ENCODE measurements at regions not wholly inside any gene's neighbourhood (a gene's known extent, or its start where the extent isn't known, plus 50 kb on each side); places are given as distances from the start of the nearest gene placed in this dataset.

GRCh38 chr3:168696051-168696450 is 600.3 kb upstream of the GOLIM4 start:
- no peaks in the 10 kb centered on the region for H3K27me3 ChIP-seq (ENCODE audit: control insufficient read depth, insufficient read depth, low read length)
- dilution Hi-C loops (cut with HindIII; ENCODE audit: low sequenced_read_pairs, unreplicated experiment) = no loop called here
- CTCF ChIA-PET = no interaction called here

More at GRCh38 chr3:168696051-168696450, 600.3 kb upstream of the GOLIM4 start:
- DNase-seq (no peak), ATAC-seq (ENCODE audit: low read depth) (no peak)
- Histone ChIP-seq H2AK9ac (replicated peaks; ENCODE audit: low read depth, low read length, poor library complexity) (no peak overlapping the region), H4K5ac (ENCODE audit: low read depth, low read length) (no peak overlapping the region), H3K14ac (replicated peaks; ENCODE audit: low read depth, low read length) (no peak overlapping the region), H3K4ac (ENCODE audit: low read depth, low read length) (no peak overlapping the region), H4K8ac (ENCODE audit: low read depth in 2 of 2, low read length in 2 of 2) (no peak overlapping the region), H3K9me1 (ENCODE audit: insufficient read depth, low read length) (no peaks in the 10 kb centered on the region), H3K4me3 (ENCODE audit: insufficient read depth, low read depth, low read length) (no peak overlapping the region), H3K4me1 (ENCODE audit: control insufficient read depth, insufficient read depth, low read length) (no peaks in the 10 kb centered on the region), H3K4me2 (ENCODE audit: low read depth, low read length) (no peak overlapping the region), H3K9ac (ENCODE audit: low read depth, low read length) (no peak overlapping the region), H3K9me3 (ENCODE audit: control insufficient read depth, insufficient read depth, low read length) (no peaks in the 10 kb centered on the region), H4K91ac (ENCODE audit: insufficient read depth, low read depth, low read length) (no peak overlapping the region), H3K56ac (ENCODE audit: extremely low read depth, insufficient read depth, low read length) (no peak overlapping the region), H3K18ac (ENCODE audit: low read depth, low read length) (no peak overlapping the region), H3K79me1 (ENCODE audit: low read depth in 1 of 2, low read length in 2 of 2) (no peaks in the 10 kb centered on the region), H2BK20ac (ENCODE audit: low read depth, low read length) (no peak overlapping the region), H2AK5ac (ENCODE audit: low read depth, low read length) (no peak overlapping the region), H2AFZ (replicated peaks; ENCODE audit: low read length, poor library complexity) (no peak overlapping the region), H2BK5ac (ENCODE audit: low read depth, low read length, poor library complexity, severe bottlenecking) (no peak overlapping the region), H3K27ac (ENCODE audit: insufficient read depth, low read length) (no peak overlapping the region), H2BK120ac (ENCODE audit: low read depth, low read length) (no peak overlapping the region), H4K20me1 (ENCODE audit: insufficient read depth, low read length) (no peaks in the 10 kb centered on the region), H3K36me3 (ENCODE audit: control insufficient read depth, insufficient read depth, low read length) (no peaks in the 10 kb centered on the region), H2BK15ac (ENCODE audit: low read depth, low read length) (no peak overlapping the region), H3K23ac (ENCODE audit: low read depth, low read length) (no peak overlapping the region)
- no peak for TF ChIP-seq SMC3 (IDR thresholded peaks at IDR 0.05; ENCODE audit: low read depth, low read length)
- TF ChIP-seq CEBPB (IDR thresholded peaks at IDR 0.05; ENCODE audit: low read depth, low read length) = no peak
- no peak for TF ChIP-seq BHLHE40 (IDR thresholded peaks at IDR 0.05; ENCODE audit: low read depth, low read length)
- no peak for TF ChIP-seq RAD21 (IDR thresholded peaks at IDR 0.05; ENCODE audit: low read length)
- no peak for TF ChIP-seq ELK1 (IDR thresholded peaks at IDR 0.05; ENCODE audit: borderline replicate concordance, low read depth, low read length)
- no peak for TF ChIP-seq MXI1 (IDR thresholded peaks at IDR 0.05; ENCODE audit: borderline replicate concordance, low read depth, low read length)
- no peak for TF ChIP-seq RFX5 (IDR thresholded peaks at IDR 0.05; ENCODE audit: low read depth, low read length)
- POLR2A ChIA-PET (ENCODE audit: unreplicated experiment) = no interaction called here
- intact Hi-C loops (cut with micrococcal nuclease) = no loop called here
- WGBS, 2 experiments (ENCODE audit: extremely low coverage in 2 of 2, insufficient read length in 1 of 2) = 83% methylated on average over 2 of the region's 3 CpGs; no CpG with 5 or more reads in 1 of the 2 experiments
- BruUV-seq (replicated peaks) = no TSS peak
- in situ Hi-C loops (cut with MboI; ENCODE audit: low sequenced_read_pairs) = no loop called here
